Spleen (tissue), 7 donors: ENCODE measurements at regions not wholly inside any gene's neighbourhood (a gene's known extent, or its start where the extent isn't known, plus 50 kb on each side); places are given as distances from the start of the nearest gene placed in this dataset.

Source experiments
- CTCF ChIP-seq, 11 experiments: fragments of 200-600 bp in 7 of 11; fragments of 450-650 bp in 4 of 11; sonication (generic) in 4 of 11; IDR thresholded peaks in 8 of 11; conservative IDR thresholded peaks in 3 of 11; 1 replicate in 7 of 11; 2 replicates in 4 of 11; pipeline versions ENCODE4 v1.4.0 to v1.8.0; 2016 to 2021; ENCODE audit warnings: antibody characterized with exemption in 11 of 11, inconsistent platforms in 4 of 11, mild to moderate bottlenecking in 1 of 11
- POLR2AphosphoS5 ChIP-seq, 3 donors: sonication (generic); formaldehyde crosslinking; IDR thresholded peaks; one replicate each; pipeline ENCODE4 v1.5.1; 2017; ENCODE audit warnings: antibody characterized with exemption in 3 of 3
- donor health status: DM: no; HTN: no; CAD: no; lungs with moderate emphysema.
- donor health status: DM: no; HTN: no; CAD: no.
- donor health status: DM: no; HTN: no; CAD: no.

DNA sequence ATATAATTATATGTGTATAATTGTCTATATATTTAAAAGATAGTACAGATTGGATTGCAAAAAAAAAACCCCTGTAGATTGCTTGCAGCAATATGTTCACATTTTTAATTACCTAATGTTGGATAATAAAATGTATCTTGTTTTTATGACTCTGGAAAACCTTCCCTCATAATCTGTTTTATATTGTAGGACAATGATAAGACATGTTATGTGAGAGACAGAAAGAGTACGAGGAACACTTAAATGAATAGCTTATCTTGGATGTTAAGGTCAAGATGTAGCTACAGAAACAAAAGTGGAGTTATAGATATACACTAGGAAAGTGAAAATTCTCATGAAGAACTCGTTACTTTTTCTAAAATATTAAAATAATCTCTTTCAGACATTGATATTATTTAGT is 691.6 kb upstream of the IMPG1 start:
- no peak for TF ChIP-seq CTCF (IDR thresholded peaks at IDR 0.05 in 8 of 11, conservative IDR thresholded peaks at IDR 0.05 in 3 of 11)
- TF ChIP-seq POLR2AphosphoS5 (IDR thresholded peaks at IDR 0.05): no peak
